ENCODE measurements at regions not wholly inside any gene's neighbourhood (a gene's known extent, or its start where the extent isn't known, plus 50 kb on each side); places are given as distances from the start of the nearest gene placed in this dataset.
A peak's percentile ranks its signal among the peaks of the same experiment; 100 is the strongest.

GRCh38 chr9:119934497-119934896 is 565.3 kb upstream of the BRINP1 start:
- POLR2A ChIA-PET: no interaction called here
- CTCF ChIA-PET: no interaction called here
- Histone ChIP-seq H3K4me2 (no peak overlapping the region), H3K4me3 (no peak overlapping the region), H3K4me1 (no peaks in the 10 kb centered on the region), H3K9me3 (no peaks in the 10 kb centered on the region), H3K27ac (no peak overlapping the region)
- TF ChIP-seq, protein P1, sequence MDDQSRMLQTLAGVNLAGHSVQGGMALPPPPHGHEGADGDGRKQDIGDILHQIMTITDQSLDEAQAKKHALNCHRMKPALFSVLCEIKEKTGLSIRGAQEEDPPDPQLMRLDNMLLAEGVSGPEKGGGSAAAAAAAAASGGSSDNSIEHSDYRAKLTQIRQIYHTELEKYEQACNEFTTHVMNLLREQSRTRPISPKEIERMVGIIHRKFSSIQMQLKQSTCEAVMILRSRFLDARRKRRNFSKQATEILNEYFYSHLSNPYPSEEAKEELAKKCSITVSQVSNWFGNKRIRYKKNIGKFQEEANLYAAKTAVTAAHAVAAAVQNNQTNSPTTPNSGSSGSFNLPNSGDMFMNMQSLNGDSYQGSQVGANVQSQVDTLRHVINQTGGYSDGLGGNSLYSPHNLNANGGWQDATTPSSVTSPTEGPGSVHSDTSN (IDR thresholded peaks at IDR 0.05): no peak
- TF ChIP-seq CTCF (IDR thresholded peaks at IDR 0.05): no peak
- WGBS (ENCODE audit: missing lambda C conversion rate): 44% methylated on average over 4 of the region's 4 CpGs
- ATAC-seq (no peak), FAIRE-seq (no peak), DNase-seq (ENCODE audit: low read depth in 1 of 2, low spot score in 1 of 2) (no peak)

- FAIRE-seq: no peak
- H3K4me2 ChIP-seq: no peak overlapping the region
- 72% methylated on average over 5 of the region's 5 CpGs for WGBS (ENCODE audit: missing lambda C conversion rate)
- TF ChIP-seq JUN (IDR thresholded peaks at IDR 0.05) (no peak), KDM5A (IDR thresholded peaks at IDR 0.05) (no peak), NFE2L2 (conservative IDR thresholded peaks at IDR 0.05; ENCODE audit: low read length) (no peak), CTCF (IDR thresholded peaks at IDR 0.05) (no peak), RCOR1 (IDR thresholded peaks at IDR 0.05; ENCODE audit: low read depth, low read length) (no peak), SMC3 (IDR thresholded peaks at IDR 0.05) (no peak), ESRRA (IDR thresholded peaks at IDR 0.05; ENCODE audit: borderline replicate concordance, low read length) (no peak), EHMT2 (IDR thresholded peaks at IDR 0.05; ENCODE audit: low read depth) (no peak), FOSL2 (IDR thresholded peaks at IDR 0.05) (no peak), FOSL2 (CRISPR knock-in tag; IDR thresholded peaks at IDR 0.05) (no peak), POLR2A (IDR thresholded peaks at IDR 0.05; ENCODE audit: low read length) (no peak), RAD21 (conservative IDR thresholded peaks at IDR 0.05 in 1 of 2, IDR thresholded peaks at IDR 0.05 in 1 of 2) (no peak), EP300 (IDR thresholded peaks at IDR 0.05) (no peak)
- TF ChIP-seq, protein P2, sequence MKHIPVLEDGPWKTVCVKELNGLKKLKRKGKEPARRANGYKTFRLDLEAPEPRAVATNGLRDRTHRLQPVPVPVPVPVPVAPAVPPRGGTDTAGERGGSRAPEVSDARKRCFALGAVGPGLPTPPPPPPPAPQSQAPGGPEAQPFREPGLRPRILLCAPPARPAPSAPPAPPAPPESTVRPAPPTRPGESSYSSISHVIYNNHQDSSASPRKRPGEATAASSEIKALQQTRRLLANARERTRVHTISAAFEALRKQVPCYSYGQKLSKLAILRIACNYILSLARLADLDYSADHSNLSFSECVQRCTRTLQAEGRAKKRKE (CRISPR knock-in tag; IDR thresholded peaks at IDR 0.05; ENCODE audit: low read depth): no peak
- TF ChIP-seq, protein P3, sequence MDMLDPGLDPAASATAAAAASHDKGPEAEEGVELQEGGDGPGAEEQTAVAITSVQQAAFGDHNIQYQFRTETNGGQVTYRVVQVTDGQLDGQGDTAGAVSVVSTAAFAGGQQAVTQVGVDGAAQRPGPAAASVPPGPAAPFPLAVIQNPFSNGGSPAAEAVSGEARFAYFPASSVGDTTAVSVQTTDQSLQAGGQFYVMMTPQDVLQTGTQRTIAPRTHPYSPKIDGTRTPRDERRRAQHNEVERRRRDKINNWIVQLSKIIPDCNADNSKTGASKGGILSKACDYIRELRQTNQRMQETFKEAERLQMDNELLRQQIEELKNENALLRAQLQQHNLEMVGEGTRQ (IDR thresholded peaks at IDR 0.05): no peak
- DNase-seq (ENCODE audit: low read depth in 1 of 2, low spot score in 1 of 2): no peak
- ChIA-PET CTCF (interaction anchor here (0.6 to 1.8 kb wide), 4 partner anchors 10 to 605 kb away, joined by 3 to 7 read pairs (median 4); no protein-coding TSS in a partner anchor), POLR2A (no interaction called here)
- H3K27ac ChIP-seq: no peak overlapping the region
- ATAC-seq: no peak
- no peak overlapping the region for H3K4me3 ChIP-seq
- no peaks in the 10 kb centered on the region for H3K4me1 ChIP-seq
- H3K9me3 ChIP-seq: no peaks in the 10 kb centered on the region
Observed at GRCh38 chr9:119933191-119933590, 564.0 kb upstream of the BRINP1 start.

DNA sequence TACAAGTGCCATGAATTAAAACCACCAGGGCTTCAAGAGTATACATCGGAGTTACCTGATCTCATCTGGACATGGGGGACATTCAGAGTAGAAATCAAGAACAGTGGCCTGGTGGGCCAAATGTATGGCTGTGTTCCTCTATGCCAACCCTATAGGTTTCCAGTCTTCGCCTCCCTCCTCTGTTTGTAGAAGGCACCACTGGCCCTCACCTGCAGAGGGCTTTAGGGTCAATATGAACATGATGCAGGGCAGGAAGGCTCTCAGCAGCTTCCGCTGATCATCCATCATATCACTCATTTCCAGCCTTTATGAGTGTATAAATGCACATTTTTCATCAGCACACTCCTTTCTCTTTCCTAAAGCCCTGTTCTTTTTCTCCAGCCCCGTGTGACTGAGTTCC is 555.5 kb upstream of the BRINP1 start:
- Histone ChIP-seq H3K4me2 (no peak overlapping the region), H3K4me1 (no peaks in the 10 kb centered on the region), H3K27ac (no peak overlapping the region), H3K9me3 (no peaks in the 10 kb centered on the region), H3K4me3 (no peak overlapping the region)
- POLR2A ChIA-PET: no interaction called here
- CTCF ChIA-PET: interaction anchor here (0.6 to 1.3 kb wide), 2 partner anchors 44 to 423 kb away, joined by 3 read pairs; no protein-coding TSS in a partner anchor
- DNase-seq (ENCODE audit: low read depth in 1 of 2, low spot score in 1 of 2) (peak in 1 of 2 experiments; percentile 3), FAIRE-seq (no peak), ATAC-seq (peak; percentile 68; a peak in 4 of 6 replicates)
- 14% methylated on average over 4 of the region's 4 CpGs for WGBS (ENCODE audit: missing lambda C conversion rate)
- TF ChIP-seq CBX2 (IDR thresholded peaks at IDR 0.05; ENCODE audit: borderline replicate concordance, low read depth): no peak
- TF ChIP-seq EP300 (IDR thresholded peaks at IDR 0.05): no peak
- TF ChIP-seq, protein P4, sequence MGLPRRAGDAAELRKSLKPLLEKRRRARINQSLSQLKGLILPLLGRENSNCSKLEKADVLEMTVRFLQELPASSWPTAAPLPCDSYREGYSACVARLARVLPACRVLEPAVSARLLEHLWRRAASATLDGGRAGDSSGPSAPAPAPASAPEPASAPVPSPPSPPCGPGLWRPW (IDR thresholded peaks at IDR 0.05): no peak
- TF ChIP-seq MAFK (IDR thresholded peaks at IDR 0.05; ENCODE audit: partially characterized antibody): no peak
- no peak for TF ChIP-seq SMC3 (IDR thresholded peaks at IDR 0.05)
- TF ChIP-seq NPAS2 (CRISPR knock-in tag; IDR thresholded peaks at IDR 0.05; ENCODE audit: borderline replicate concordance): no peak
- TF ChIP-seq, protein P1 (IDR thresholded peaks at IDR 0.05): no peak
- TF ChIP-seq JUN (IDR thresholded peaks at IDR 0.05): no peak
- TF ChIP-seq MAZ (IDR thresholded peaks at IDR 0.05; ENCODE audit: borderline replicate concordance, low read depth, low read length): no peak
- TF ChIP-seq RFX5 (IDR thresholded peaks at IDR 0.05): no peak
- TF ChIP-seq KDM1A (IDR thresholded peaks at IDR 0.05; ENCODE audit: low read depth): no peak
- no peak for TF ChIP-seq TFCP2L1 (CRISPR knock-in tag; IDR thresholded peaks at IDR 0.05)
- no peak for TF ChIP-seq GATA3 (IDR thresholded peaks at IDR 0.05; ENCODE audit: borderline replicate concordance)

All from A549 (cell line).